ENCODE measurements at regions not wholly inside any gene's neighbourhood (a gene's known extent, or its start where the extent isn't known, plus 50 kb on each side); places are given as distances from the start of the nearest gene placed in this dataset.
"Not testable (repeated sequence)": the region's sequence is repeated elsewhere in the genome, so short reads cannot be mapped to it uniquely, and the experiment has no call there.

DNA sequence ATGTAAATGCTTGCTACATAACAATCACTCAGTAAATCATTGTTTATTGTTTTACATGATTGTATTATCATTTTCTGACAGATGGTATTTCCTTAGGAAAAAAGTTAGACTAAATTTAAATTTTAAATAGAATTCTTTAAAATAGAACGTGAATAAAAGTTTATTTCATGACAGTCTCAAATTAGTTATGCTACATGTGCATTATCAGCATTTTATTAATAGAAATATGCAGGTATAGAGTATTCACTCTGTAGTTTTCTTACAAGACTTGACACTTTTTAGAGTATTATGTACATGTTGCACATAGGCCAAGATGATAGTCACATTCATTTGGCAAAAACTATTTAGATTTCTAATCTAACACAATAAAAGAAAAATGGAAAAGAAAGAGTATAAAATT, 213.3 kb upstream of the SPRY1 start:
- H4K20me1 ChIP-seq (ENCODE audit: insufficient read depth): no peaks in the 10 kb centered on the region
- H3K36me3 ChIP-seq (ENCODE audit: insufficient read depth, low read length): no peaks in the 10 kb centered on the region
- no peak for TF ChIP-seq POLR2AphosphoS5 (IDR thresholded peaks at IDR 0.05)
- no peak for TF ChIP-seq EZH2 (IDR thresholded peaks at IDR 0.05; ENCODE audit: borderline replicate concordance, insufficient read depth, low read length, poor library complexity, severe bottlenecking)
- TF ChIP-seq SMC3 (conservative IDR thresholded peaks at IDR 0.05; ENCODE audit: poor library complexity): no peak
- no peak for TF ChIP-seq EP300 (conservative IDR thresholded peaks at IDR 0.05; ENCODE audit: poor library complexity, severe bottlenecking)
- TF ChIP-seq, protein P1, sequence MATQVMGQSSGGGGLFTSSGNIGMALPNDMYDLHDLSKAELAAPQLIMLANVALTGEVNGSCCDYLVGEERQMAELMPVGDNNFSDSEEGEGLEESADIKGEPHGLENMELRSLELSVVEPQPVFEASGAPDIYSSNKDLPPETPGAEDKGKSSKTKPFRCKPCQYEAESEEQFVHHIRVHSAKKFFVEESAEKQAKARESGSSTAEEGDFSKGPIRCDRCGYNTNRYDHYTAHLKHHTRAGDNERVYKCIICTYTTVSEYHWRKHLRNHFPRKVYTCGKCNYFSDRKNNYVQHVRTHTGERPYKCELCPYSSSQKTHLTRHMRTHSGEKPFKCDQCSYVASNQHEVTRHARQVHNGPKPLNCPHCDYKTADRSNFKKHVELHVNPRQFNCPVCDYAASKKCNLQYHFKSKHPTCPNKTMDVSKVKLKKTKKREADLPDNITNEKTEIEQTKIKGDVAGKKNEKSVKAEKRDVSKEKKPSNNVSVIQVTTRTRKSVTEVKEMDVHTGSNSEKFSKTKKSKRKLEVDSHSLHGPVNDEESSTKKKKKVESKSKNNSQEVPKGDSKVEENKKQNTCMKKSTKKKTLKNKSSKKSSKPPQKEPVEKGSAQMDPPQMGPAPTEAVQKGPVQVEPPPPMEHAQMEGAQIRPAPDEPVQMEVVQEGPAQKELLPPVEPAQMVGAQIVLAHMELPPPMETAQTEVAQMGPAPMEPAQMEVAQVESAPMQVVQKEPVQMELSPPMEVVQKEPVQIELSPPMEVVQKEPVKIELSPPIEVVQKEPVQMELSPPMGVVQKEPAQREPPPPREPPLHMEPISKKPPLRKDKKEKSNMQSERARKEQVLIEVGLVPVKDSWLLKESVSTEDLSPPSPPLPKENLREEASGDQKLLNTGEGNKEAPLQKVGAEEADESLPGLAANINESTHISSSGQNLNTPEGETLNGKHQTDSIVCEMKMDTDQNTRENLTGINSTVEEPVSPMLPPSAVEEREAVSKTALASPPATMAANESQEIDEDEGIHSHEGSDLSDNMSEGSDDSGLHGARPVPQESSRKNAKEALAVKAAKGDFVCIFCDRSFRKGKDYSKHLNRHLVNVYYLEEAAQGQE (IDR thresholded peaks at IDR 0.05; ENCODE audit: borderline replicate concordance): no peak
- no peak for TF ChIP-seq TAF1 (IDR thresholded peaks at IDR 0.05; ENCODE audit: low read depth)
- no peak for TF ChIP-seq MXI1 (conservative IDR thresholded peaks at IDR 0.05; ENCODE audit: poor library complexity, severe bottlenecking)
- TF ChIP-seq, protein P2, sequence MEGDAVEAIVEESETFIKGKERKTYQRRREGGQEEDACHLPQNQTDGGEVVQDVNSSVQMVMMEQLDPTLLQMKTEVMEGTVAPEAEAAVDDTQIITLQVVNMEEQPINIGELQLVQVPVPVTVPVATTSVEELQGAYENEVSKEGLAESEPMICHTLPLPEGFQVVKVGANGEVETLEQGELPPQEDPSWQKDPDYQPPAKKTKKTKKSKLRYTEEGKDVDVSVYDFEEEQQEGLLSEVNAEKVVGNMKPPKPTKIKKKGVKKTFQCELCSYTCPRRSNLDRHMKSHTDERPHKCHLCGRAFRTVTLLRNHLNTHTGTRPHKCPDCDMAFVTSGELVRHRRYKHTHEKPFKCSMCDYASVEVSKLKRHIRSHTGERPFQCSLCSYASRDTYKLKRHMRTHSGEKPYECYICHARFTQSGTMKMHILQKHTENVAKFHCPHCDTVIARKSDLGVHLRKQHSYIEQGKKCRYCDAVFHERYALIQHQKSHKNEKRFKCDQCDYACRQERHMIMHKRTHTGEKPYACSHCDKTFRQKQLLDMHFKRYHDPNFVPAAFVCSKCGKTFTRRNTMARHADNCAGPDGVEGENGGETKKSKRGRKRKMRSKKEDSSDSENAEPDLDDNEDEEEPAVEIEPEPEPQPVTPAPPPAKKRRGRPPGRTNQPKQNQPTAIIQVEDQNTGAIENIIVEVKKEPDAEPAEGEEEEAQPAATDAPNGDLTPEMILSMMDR (IDR thresholded peaks at IDR 0.05; ENCODE audit: poor library complexity, severe bottlenecking): no peak
- TF ChIP-seq RAD21 (conservative IDR thresholded peaks at IDR 0.05): no peak
- H3F3A ChIP-seq (ENCODE audit: insufficient read depth, low read length, poor library complexity, severe bottlenecking): no peaks in the 10 kb centered on the region
- H3K9me2 ChIP-seq (ENCODE audit: insufficient read depth, low read length): no peaks in the 10 kb centered on the region
- H3K27me3 ChIP-seq (ENCODE audit: insufficient read depth, low read depth, low read length): no peaks in the 10 kb centered on the region
- no peak overlapping the region for H2AFZ ChIP-seq (ENCODE audit: low read depth, low read length)
- no peak overlapping the region for H3K4me2 ChIP-seq (ENCODE audit: low read length)
- no peaks in the 10 kb centered on the region for H3K79me2 ChIP-seq (replicated peaks; ENCODE audit: insufficient read depth, low read length)
- H3K27ac ChIP-seq (ENCODE audit: low read length): no peak overlapping the region
- no peak overlapping the region for H3K4me3 ChIP-seq (ENCODE audit: low read length)
- no peaks in the 10 kb centered on the region for H3K9me3 ChIP-seq (ENCODE audit: low read length)
- no peak overlapping the region for H3K9ac ChIP-seq (ENCODE audit: low read length)

DNA sequence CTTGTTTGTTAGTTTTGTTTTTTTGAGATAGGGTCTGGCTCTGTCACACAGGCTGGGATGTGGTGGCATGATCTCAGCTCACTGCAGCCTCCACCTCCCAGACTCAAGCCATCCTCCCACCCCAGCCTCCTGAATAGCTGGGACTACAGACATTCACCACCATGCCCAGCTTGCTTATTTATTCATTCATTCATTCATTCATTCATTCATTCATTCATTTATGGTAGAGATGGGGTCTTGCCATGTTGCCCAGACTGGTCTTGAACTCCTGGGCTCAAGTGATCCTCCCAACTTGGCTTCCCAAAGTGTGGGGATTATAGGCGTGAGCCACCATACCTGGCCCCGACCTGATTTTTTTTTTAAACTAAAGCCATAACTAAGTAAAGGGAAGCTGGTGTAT, 212.8 kb upstream of the SPRY1 start:
- not testable (repeated sequence) for H3K9me2 ChIP-seq (ENCODE audit: insufficient read depth, low read length); H3K9me3 ChIP-seq (ENCODE audit: low read length); H3K4me3 ChIP-seq (ENCODE audit: low read length); H3K4me2 ChIP-seq (ENCODE audit: low read length); H3K9ac ChIP-seq (ENCODE audit: low read length); H4K20me1 ChIP-seq (ENCODE audit: insufficient read depth); H3K79me2 ChIP-seq (replicated peaks; ENCODE audit: insufficient read depth, low read length); H3K27me3 ChIP-seq (ENCODE audit: insufficient read depth, low read depth, low read length); H3F3A ChIP-seq (ENCODE audit: insufficient read depth, low read length, poor library complexity, severe bottlenecking); H3K36me3 ChIP-seq (ENCODE audit: insufficient read depth, low read length); H2AFZ ChIP-seq (ENCODE audit: low read depth, low read length); H3K27ac ChIP-seq (ENCODE audit: low read length)

DNA sequence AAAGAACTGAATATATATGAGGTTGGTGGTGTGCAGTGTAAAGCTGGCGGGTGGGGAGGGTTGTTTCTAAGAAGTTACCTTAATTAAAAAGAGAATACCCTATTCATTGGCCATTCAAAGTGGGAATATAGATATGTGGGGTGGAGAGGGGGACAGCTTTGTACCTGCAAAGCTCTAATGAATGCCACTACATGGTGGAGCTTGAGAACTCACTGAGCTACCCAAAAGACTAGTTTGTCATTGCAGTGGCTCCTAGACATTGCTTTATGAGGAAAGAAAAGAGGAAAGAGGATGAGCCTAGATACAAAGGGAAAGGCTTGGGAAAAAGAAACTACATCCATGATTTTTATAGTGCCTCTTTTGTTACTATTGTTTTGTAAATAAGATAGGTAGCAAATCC, 209.9 kb upstream of the SPRY1 start:
- Histone ChIP-seq H3K9ac (ENCODE audit: low read length) (no peak overlapping the region), H2AFZ (ENCODE audit: low read depth, low read length) (no peak overlapping the region), H3K79me2 (replicated peaks; ENCODE audit: insufficient read depth, low read length) (no peaks in the 10 kb centered on the region), H3K27me3 (ENCODE audit: insufficient read depth, low read depth, low read length) (no peaks in the 10 kb centered on the region), H3K36me3 (ENCODE audit: insufficient read depth, low read length) (no peaks in the 10 kb centered on the region), H3K4me3 (ENCODE audit: low read length) (no peak overlapping the region), H3K9me2 (ENCODE audit: insufficient read depth, low read length) (no peaks in the 10 kb centered on the region), H3K9me3 (ENCODE audit: low read length) (no peaks in the 10 kb centered on the region), H3K4me2 (ENCODE audit: low read length) (no peak overlapping the region), H3F3A (ENCODE audit: insufficient read depth, low read length, poor library complexity, severe bottlenecking) (no peaks in the 10 kb centered on the region), H3K27ac (ENCODE audit: low read length) (no peak overlapping the region), H4K20me1 (ENCODE audit: insufficient read depth) (no peaks in the 10 kb centered on the region)
- TF ChIP-seq EZH2 (IDR thresholded peaks at IDR 0.05; ENCODE audit: borderline replicate concordance, insufficient read depth, low read length, poor library complexity, severe bottlenecking): no peak
